Stimulated activated CD4-positive, alpha-beta T cell treated with anti-CD3 and anti-CD28 coated beads, Interleukin-15, amount 100 ng/mL, for 24 hours (primary cell): ENCODE measurements at regions not wholly inside any gene's neighbourhood (a gene's known extent, or its start where the extent isn't known, plus 50 kb on each side); places are given as distances from the start of the nearest gene placed in this dataset.

Experiments used
- DNase-seq: peaks from one replicate; pipeline ENCODE4 v3.0.0-alpha.2; 2020

- no peak for DNase-seq
Measured at GRCh38 chr3:161818106-161818505, 321.5 kb downstream of the OTOL1 start.

- no peak for DNase-seq
Measured at GRCh38 chr3:161821591-161821990, 325.0 kb downstream of the OTOL1 start.

- no peak for DNase-seq
Measured at GRCh38 chr3:161822291-161822690, 325.7 kb downstream of the OTOL1 start.

- DNase-seq, result no peak
Measured at GRCh38 chr3:161823910-161824309, 327.3 kb downstream of the OTOL1 start.

DNA sequence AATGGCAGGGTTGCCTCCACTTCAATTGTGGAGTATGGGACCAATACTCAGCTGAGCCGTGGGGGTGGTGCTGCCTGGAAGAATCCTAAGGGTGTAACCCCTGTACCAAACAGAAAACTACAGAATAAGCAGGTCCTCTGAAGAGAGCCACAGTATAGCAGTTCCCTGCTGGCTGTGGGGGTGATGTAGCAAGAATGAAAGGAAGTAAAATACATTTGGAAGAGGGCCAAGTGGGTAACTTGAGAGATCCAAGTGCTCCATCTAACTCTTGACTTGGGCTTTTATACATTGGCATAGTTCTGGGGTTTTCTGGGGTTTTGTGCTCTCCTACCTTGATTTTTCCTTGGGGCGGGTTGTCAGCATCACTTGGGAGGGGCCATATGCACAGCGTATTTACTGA, 341.4 kb downstream of the OTOL1 start:
- no peak for DNase-seq

- no peak for DNase-seq
Measured at GRCh38 chr3:161848376-161848775, 351.8 kb downstream of the OTOL1 start.

DNA sequence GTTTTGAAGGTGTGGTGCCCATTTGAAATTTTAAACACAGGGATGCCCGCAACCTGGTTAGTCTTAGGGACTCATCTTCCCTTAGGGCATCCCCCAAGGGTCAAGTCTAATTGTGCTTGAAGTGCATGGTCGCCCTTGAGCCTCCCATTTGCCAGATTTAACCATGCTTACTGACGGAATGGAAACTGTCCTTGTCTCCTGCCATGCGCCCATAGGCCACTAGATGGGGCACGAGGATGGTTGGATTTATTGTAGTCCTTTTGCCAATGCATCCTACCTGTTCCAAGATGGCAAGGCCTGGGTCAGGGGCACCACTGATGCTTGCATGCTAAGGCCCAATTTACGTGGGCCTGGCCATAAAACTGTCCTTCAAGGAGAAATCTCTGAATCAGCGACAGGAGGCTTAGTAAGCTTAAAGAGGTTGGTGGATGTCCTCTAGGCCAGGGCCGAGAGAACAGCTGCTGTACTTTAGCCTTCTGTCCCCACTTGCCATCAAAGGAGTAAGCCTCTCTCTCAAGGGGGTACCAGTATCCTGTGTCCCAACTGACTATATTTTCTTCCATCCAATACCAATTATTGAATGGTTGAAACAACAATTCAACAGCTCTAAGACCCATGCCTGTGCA, 355.4 kb downstream of the OTOL1 start:
- peak; percentile 55 for DNase-seq

GRCh38 chr3:161852744-161853143, 356.1 kb downstream of the OTOL1 start:
- no peak for DNase-seq

DNA sequence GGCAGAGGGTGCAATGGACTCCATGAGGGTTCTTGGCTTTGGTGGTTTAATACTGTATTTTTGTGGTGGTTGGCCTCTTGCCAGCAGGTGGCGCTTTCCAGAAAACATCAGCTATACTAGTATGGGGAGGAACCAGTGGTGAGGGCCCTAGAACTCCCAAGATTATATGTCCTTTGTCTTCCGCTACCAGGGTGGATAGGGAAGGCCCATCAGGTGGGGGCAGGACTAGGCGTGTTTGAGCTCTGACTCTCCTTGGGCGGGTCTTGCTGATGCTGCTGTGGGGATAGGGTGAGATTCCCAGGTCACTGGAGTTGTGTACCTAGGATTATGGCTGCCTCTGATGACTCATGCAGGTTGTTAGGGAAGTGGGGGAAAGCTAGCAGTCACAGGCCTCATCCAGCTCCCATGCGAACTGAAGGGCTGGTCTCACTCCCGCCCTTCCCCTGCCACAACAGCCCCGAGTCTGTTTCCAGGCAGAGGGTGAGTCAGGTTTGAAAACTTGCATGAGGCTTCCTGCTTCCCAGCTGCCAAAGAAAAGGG, 357.7 kb downstream of the OTOL1 start:
- peak; percentile 24 for DNase-seq

- DNase-seq, result no peak
Measured at GRCh38 chr3:161859057-161859456, 362.4 kb downstream of the OTOL1 start.

DNA sequence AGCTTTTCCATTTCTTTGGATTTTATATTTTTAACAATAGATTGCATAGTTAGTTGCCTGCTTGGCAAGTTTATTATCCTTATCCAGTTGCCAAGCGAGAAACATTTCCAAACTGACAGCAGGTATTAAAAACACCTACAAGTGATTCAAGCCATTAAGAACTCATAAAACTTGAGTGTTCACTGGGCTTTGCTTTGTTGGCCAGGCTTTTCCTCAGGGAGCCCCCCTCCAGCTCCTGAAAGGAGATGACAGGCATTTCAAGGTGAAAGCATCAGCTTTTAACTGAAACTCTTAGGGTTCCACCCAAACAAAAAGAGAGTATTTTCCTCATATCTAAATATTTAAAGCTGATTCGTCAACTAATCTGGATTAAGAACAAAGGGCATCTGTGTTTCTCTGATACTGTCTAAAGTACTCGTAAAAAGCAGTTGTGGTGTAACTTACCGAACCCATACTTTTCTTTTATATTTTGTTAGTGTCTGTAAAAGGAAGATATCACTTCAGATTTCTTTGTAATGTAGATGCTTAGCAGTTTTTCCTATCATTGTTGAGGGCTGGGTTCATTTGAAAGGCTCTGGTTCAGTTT, 363.4 kb downstream of the OTOL1 start:
- no peak for DNase-seq

- no peak for DNase-seq
Measured at GRCh38 chr3:161863775-161864174, 367.2 kb downstream of the OTOL1 start.

DNA sequence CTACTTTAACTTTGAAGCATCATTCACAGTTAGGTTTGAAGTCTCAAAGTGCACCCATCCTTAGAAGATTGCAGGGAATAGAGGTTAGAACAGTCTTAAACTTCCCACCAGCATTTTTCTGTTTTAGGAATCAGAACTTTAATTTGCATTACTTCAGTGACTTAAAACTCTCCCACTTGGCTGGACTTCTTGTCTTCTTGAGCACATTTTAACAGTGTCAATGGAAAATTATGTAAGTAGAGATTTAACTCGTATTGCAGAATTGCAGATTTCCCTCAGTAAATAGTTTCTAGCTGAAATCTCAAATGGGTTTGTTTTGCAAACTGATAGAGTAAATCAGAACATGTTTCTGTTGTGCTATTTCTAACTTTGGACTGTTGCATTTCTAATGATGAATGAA, 369.6 kb downstream of the OTOL1 start:
- DNase-seq, result no peak

GRCh38 chr3:161875483-161875882, 378.9 kb downstream of the OTOL1 start:
- DNase-seq, result no peak

DNA sequence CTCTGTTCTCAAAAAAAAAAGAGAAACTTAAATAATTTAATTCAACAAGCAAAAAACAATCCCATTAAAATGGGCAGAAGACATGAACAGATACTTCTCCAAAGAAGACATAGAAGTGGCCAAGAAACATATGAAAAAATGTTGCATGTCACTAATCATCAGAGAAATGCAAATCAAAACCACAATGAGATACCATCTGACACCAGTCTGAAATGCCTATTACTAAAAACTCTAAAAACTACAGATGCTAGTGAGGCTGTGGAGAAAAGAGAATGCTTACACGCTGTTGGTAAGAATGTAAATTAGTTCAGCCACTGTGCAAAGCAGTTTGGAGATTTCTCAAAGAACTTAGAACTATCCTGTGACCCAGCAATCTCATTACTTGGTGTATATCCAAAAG, 382.9 kb downstream of the OTOL1 start:
- no peak for DNase-seq

GRCh38 chr3:161884830-161885229, 388.2 kb downstream of the OTOL1 start:
- DNase-seq, result no peak

DNA sequence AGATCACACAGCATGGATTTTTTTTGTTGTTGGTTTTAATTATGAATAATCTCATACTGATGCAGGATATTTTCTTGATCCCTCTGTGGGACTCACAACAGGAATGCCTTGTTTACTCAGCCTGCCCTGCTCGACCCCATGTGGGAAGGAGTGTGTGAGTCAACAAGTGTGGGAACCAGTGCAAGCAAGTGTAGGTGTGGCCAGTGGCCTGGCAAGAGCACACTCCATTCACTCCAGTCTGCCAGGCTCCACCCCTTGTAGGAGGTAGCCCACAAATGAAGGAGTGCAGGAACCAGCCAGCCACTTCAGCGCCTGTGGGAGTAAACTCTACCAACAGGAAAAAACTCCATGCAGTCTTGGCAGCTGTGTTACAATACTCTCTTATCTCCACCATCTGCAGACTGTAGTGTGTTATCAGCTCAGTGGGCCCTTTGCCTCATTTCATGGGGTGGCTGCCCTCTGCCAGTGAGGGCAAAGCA, 393.6 kb downstream of the OTOL1 start:
- DNase-seq, result no peak

GRCh38 chr3:161893972-161894371, 397.4 kb downstream of the OTOL1 start:
- no peak for DNase-seq

DNA sequence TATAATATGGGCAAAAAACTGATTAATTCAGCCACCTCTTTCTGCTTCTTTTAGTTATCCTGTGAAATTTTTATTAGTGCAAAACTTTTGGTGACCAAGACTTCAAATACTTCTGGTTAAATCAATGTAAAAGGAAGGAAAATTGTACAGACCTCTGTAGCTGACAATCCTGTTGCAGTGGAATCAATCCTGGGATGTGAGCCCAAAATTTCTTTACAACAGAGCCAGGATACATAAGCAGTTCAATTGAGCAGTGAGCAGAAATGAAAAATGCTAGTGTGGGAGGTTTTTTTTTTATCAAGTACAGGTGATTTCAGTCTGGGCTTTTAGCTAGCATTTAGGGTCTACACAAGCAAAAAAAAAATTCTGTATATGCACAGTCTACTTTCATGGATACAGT, 398.0 kb downstream of the OTOL1 start:
- no peak for DNase-seq

- no peak for DNase-seq
Measured at GRCh38 chr3:161905520-161906132, 409.0 kb downstream of the OTOL1 start.

DNA sequence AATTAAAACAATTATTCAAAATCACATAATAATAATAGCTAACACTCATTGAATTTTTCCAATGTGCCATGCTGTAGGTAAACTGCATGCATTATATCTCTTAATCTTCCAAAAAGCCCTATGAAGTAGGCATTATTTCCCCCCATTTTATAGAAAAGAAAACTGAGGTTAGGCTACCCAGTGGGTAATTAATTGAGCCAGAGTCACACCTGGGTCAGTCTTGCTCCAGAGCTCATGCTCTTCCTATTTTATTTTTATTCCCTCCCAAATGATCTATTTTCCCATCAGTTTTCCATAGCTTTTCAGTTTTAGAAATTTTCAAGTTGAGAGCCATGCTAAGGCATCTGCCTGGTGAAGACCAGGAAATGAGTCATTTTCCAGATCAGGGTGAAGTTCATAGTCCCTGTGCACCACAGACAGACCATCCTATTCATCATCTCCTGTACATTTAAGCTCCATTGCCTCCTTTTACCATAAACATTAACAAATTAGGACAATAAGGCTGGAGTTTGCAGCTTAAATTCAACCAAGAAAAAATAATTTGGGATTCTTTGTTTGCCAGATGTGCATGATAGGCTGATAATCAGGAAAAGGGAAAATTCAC, 417.3 kb downstream of the OTOL1 start:
- DNase-seq, result no peak

- no peak for DNase-seq
Measured at GRCh38 chr3:161914703-161915417, 418.3 kb downstream of the OTOL1 start.

- no peak for DNase-seq
Measured at GRCh38 chr3:161915418-161915750, 418.8 kb downstream of the OTOL1 start.
